ENCODE measurements at regions not wholly inside any gene's neighbourhood (a gene's known extent, or its start where the extent isn't known, plus 50 kb on each side); places are given as distances from the start of the nearest gene placed in this dataset.

DNA sequence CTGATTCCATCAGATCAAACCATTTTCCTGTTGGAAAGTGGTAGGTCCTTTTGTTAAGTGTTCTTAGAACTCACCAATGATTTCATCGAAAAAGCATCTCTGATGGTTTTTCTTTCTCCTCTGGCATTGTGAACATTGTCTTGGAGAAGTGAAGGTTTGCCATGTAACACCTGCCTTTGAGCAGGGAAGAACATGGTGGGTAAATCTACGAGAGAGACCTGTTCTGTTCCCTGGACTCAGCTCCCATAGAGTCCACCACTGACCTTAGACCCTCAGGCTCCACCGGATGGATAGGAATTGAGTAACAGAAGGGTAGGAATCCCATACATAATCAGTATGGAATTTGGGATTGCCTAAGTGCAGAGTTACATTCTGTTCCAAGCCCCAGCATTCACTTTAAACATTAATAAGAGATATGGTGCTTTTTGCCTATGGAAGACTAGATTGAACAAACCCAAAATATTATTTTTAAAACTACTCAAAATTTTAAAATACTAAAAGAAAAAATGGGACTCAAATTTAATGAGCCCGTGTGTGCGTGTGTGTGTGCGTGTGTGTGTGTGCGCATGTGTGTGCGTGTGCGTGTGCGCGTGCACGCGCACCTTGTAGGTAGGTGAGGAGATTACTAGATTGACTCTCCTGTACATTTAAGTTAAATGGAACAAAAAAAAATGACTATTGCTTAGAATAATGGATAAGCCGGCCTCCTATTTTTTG lies 92.0 kb downstream of the C9orf152 start (continued):
- TF ChIP-seq, protein P1, sequence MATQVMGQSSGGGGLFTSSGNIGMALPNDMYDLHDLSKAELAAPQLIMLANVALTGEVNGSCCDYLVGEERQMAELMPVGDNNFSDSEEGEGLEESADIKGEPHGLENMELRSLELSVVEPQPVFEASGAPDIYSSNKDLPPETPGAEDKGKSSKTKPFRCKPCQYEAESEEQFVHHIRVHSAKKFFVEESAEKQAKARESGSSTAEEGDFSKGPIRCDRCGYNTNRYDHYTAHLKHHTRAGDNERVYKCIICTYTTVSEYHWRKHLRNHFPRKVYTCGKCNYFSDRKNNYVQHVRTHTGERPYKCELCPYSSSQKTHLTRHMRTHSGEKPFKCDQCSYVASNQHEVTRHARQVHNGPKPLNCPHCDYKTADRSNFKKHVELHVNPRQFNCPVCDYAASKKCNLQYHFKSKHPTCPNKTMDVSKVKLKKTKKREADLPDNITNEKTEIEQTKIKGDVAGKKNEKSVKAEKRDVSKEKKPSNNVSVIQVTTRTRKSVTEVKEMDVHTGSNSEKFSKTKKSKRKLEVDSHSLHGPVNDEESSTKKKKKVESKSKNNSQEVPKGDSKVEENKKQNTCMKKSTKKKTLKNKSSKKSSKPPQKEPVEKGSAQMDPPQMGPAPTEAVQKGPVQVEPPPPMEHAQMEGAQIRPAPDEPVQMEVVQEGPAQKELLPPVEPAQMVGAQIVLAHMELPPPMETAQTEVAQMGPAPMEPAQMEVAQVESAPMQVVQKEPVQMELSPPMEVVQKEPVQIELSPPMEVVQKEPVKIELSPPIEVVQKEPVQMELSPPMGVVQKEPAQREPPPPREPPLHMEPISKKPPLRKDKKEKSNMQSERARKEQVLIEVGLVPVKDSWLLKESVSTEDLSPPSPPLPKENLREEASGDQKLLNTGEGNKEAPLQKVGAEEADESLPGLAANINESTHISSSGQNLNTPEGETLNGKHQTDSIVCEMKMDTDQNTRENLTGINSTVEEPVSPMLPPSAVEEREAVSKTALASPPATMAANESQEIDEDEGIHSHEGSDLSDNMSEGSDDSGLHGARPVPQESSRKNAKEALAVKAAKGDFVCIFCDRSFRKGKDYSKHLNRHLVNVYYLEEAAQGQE (IDR thresholded peaks at IDR 0.05; ENCODE audit: borderline replicate concordance in 1 of 2, low read depth in 1 of 2, low read length in 2 of 2): no peak
- peak; percentile 85 for TF ChIP-seq NR2F6 (IDR thresholded peaks at IDR 0.05)
- peak; percentile 92 for TF ChIP-seq NR2F6 (CRISPR knock-in tag; IDR thresholded peaks at IDR 0.05)
- no peak for TF ChIP-seq ZBTB8A (CRISPR knock-in tag; IDR thresholded peaks at IDR 0.05; ENCODE audit: borderline replicate concordance, low read depth)
- no peak for TF ChIP-seq POLR2AphosphoS2 (IDR thresholded peaks at IDR 0.05; ENCODE audit: low read depth, low read length)
- TF ChIP-seq ZNF788 (CRISPR knock-in tag; IDR thresholded peaks at IDR 0.05; ENCODE audit: borderline replicate concordance): no peak
- no peak for TF ChIP-seq ZNF260 (CRISPR knock-in tag; IDR thresholded peaks at IDR 0.05; ENCODE audit: borderline replicate concordance, low read depth)
- no peak for TF ChIP-seq KDM5A (IDR thresholded peaks at IDR 0.05; ENCODE audit: borderline replicate concordance, low read length)
- TF ChIP-seq ZNF878 (CRISPR knock-in tag; IDR thresholded peaks at IDR 0.05): 0 out of 2 replicates have a peak, but pooled peaks have one; percentile 41
- peak; percentile 65 for TF ChIP-seq NR2F2 (IDR thresholded peaks at IDR 0.05; ENCODE audit: borderline replicate concordance, low read depth)
- no peak for TF ChIP-seq ELF1 (CRISPR knock-in tag; IDR thresholded peaks at IDR 0.05)
- TF ChIP-seq ZNF354B (CRISPR knock-in tag; IDR thresholded peaks at IDR 0.05): no peak
- 0 out of 2 replicates have a peak, but pooled peaks have one; percentile 14 for TF ChIP-seq THAP11 (CRISPR knock-in tag; IDR thresholded peaks at IDR 0.05)
- TF ChIP-seq XRCC5 (optimal IDR thresholded peaks at IDR 0.05; ENCODE audit: low read length): no peak
- TF ChIP-seq SP5 (CRISPR knock-in tag; IDR thresholded peaks at IDR 0.05; ENCODE audit: borderline replicate concordance, low read depth): no peak
- TF ChIP-seq ZNF562 (CRISPR knock-in tag; IDR thresholded peaks at IDR 0.05; ENCODE audit: borderline replicate concordance): no peak
- no peak; the same call in 1 of the 2 replicates for TF ChIP-seq ZNF749 (CRISPR knock-in tag; IDR thresholded peaks at IDR 0.05; ENCODE audit: borderline replicate concordance)
- no peak for TF ChIP-seq TCF7 (IDR thresholded peaks at IDR 0.05; ENCODE audit: low read depth)
- TF ChIP-seq ZNF143 (CRISPR knock-in tag; IDR thresholded peaks at IDR 0.05): no peak
- peak; percentile 72 for TF ChIP-seq DPF2 (CRISPR knock-in tag; IDR thresholded peaks at IDR 0.05; ENCODE audit: borderline replicate concordance, low read depth)
- TF ChIP-seq ZNF337 (CRISPR knock-in tag; IDR thresholded peaks at IDR 0.05; ENCODE audit: borderline replicate concordance, low read depth): 0 out of 2 replicates have a peak, but pooled peaks have one; percentile 49
- peak; percentile 64; the same call in 1 of the 2 replicates for TF ChIP-seq NR2C2 (CRISPR knock-in tag; IDR thresholded peaks at IDR 0.05; ENCODE audit: borderline replicate concordance)
- TF ChIP-seq ZNF616 (CRISPR knock-in tag; IDR thresholded peaks at IDR 0.05; ENCODE audit: low read depth): no peak
- TF ChIP-seq REPIN1 (CRISPR knock-in tag; IDR thresholded peaks at IDR 0.05; ENCODE audit: borderline replicate concordance, low read depth): no peak
- TF ChIP-seq ZBTB1 (CRISPR knock-in tag; IDR thresholded peaks at IDR 0.05; ENCODE audit: borderline replicate concordance): no peak
- TF ChIP-seq ZNF432 (CRISPR knock-in tag; IDR thresholded peaks at IDR 0.05; ENCODE audit: borderline replicate concordance): no peak
- TF ChIP-seq ZMYM4 (CRISPR knock-in tag; IDR thresholded peaks at IDR 0.05): peak; percentile 69
- TF ChIP-seq, protein P2, sequence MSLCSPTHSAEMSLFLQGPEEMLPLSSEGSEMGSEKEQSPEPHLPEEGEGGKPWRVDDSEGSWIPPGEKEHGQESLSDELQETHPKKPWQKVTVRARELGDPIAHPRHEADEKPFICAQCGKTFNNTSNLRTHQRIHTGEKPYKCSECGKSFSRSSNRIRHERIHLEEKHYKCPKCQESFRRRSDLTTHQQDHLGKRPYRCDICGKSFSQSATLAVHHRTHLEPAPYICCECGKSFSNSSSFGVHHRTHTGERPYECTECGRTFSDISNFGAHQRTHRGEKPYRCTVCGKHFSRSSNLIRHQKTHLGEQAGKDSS (CRISPR knock-in tag; IDR thresholded peaks at IDR 0.05; ENCODE audit: borderline replicate concordance, low read depth): no peak
